K562 (cell line): ENCODE measurements at regions not wholly inside any gene's neighbourhood (a gene's known extent, or its start where the extent isn't known, plus 50 kb on each side); places are given as distances from the start of the nearest gene placed in this dataset.

ENCODE experiments used
- CEBPB ChIP-seq: fragments of 450-650 bp; IDR thresholded peaks from 2 replicates; pipeline ENCODE4 v1.6.1; 2016; ENCODE audit warnings: missing genetic modification characterization, missing compliant biosample characterization
- EZH2 ChIP-seq: IDR thresholded peaks from 2 replicates; pipeline ENCODE4 v1.6.1; 2012; ENCODE audit warnings: low read depth, mild to moderate bottlenecking, inconsistent platforms, low read length, borderline replicate concordance
- MEF2A ChIP-seq: IDR thresholded peaks from 2 replicates; pipeline ENCODE4 v1.6.1; 2011; ENCODE audit warnings: low read depth, mild to moderate bottlenecking, low read length, moderate library complexity; ENCODE audit not compliant: control insufficient read depth
- YY1 ChIP-seq, 3 experiments: IDR thresholded peaks; 2 replicates each; pipeline ENCODE4 v1.6.1; 2011; ENCODE audit warnings: low read length in 2 of 3, mild to moderate bottlenecking in 2 of 3, moderate library complexity in 2 of 3, borderline replicate concordance in 1 of 3, control low read depth in 1 of 3, low read depth in 1 of 3; ENCODE audit not compliant: insufficient read depth in 3 of 3, insufficient replicate concordance in 2 of 3, control insufficient read depth in 1 of 3, insufficient read length in 1 of 3; ENCODE audit errors: extremely low read depth in 1 of 3
- TF ChIP-seq, protein P1 (sequence below), 3 experiments: IDR thresholded peaks in 2 of 3; conservative IDR thresholded peaks in 1 of 3; 2 replicates each; pipeline ENCODE4 v1.5.1; 2011 to 2012; ENCODE audit warnings: low read length in 3 of 3, mild to moderate bottlenecking in 3 of 3, control low read depth in 2 of 3, improper control_type of control experiment in 1 of 3, inconsistent platforms in 1 of 3, low read depth in 1 of 3, mixed read lengths in 1 of 3, moderate library complexity in 1 of 3; ENCODE audit not compliant: insufficient read depth in 2 of 3
- TF ChIP-seq, protein P2 (sequence below): sonication (generic); formaldehyde crosslinking; IDR thresholded peaks from 2 replicates; pipeline ENCODE4 v1.8.1; 2022; ENCODE audit warnings: missing genetic modification reagents

DNA sequence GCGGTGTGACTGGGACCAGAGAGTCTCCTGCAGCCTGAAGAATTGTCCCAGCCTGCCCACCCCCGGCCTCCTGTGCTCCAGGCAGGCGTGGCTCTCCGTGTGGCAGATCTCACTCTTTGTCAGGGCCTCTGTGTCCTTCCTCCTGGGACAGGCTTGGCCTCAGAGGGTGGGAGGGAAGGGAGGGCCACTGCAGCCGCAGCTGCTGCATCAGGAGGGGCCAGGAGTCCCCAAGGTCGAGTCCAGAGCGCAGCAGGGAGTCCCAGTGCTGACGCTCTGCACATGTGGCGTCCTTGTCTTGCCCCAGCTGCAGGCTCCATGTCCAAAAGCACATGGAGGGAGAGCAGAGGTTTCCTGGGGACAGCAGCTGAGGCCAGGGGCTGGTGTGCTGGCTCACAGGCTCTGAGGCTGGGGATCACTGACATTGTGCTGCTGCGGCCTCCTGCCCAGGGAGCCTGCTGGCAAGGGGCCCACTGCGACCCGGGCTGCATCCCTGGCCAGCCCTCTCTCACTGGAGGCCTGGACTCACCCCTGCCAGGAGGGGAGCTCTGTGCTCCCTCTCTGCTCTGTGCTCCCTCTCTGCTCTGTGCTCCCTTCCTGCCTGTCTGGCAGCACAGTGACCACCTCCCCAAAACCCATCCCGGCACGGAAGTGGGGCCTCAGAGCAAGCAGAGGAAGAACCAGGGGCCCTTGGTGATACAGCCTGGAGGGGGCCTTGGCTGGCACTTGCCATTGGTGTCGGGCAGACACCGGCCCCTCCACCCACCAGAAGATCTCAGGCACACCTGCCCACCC, 114.6 kb upstream of the RET start:
- TF ChIP-seq EZH2 (no peak), CEBPB (tag) (no peak), MEF2A (no peak), YY1 (IDR thresholded peaks at IDR 0.05; ENCODE audit: borderline replicate concordance in 1 of 3, control insufficient read depth in 1 of 3, extremely low read depth in 1 of 3, insufficient read depth in 3 of 3, insufficient read length in 1 of 3, insufficient replicate concordance in 2 of 3, low read depth in 1 of 3, low read length in 2 of 3) (no peak)
- TF ChIP-seq, protein P1, sequence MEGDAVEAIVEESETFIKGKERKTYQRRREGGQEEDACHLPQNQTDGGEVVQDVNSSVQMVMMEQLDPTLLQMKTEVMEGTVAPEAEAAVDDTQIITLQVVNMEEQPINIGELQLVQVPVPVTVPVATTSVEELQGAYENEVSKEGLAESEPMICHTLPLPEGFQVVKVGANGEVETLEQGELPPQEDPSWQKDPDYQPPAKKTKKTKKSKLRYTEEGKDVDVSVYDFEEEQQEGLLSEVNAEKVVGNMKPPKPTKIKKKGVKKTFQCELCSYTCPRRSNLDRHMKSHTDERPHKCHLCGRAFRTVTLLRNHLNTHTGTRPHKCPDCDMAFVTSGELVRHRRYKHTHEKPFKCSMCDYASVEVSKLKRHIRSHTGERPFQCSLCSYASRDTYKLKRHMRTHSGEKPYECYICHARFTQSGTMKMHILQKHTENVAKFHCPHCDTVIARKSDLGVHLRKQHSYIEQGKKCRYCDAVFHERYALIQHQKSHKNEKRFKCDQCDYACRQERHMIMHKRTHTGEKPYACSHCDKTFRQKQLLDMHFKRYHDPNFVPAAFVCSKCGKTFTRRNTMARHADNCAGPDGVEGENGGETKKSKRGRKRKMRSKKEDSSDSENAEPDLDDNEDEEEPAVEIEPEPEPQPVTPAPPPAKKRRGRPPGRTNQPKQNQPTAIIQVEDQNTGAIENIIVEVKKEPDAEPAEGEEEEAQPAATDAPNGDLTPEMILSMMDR (IDR thresholded peaks at IDR 0.05 in 2 of 3, conservative IDR thresholded peaks at IDR 0.05 in 1 of 3; ENCODE audit: insufficient read depth in 2 of 3, low read depth in 1 of 3, low read length in 3 of 3): no peak
- TF ChIP-seq, protein P2, sequence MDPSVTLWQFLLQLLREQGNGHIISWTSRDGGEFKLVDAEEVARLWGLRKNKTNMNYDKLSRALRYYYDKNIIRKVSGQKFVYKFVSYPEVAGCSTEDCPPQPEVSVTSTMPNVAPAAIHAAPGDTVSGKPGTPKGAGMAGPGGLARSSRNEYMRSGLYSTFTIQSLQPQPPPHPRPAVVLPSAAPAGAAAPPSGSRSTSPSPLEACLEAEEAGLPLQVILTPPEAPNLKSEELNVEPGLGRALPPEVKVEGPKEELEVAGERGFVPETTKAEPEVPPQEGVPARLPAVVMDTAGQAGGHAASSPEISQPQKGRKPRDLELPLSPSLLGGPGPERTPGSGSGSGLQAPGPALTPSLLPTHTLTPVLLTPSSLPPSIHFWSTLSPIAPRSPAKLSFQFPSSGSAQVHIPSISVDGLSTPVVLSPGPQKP (CRISPR knock-in tag): no peak
